ENCODE measurements at regions not wholly inside any gene's neighbourhood (a gene's known extent, or its start where the extent isn't known, plus 50 kb on each side); places are given as distances from the start of the nearest gene placed in this dataset.

DNA sequence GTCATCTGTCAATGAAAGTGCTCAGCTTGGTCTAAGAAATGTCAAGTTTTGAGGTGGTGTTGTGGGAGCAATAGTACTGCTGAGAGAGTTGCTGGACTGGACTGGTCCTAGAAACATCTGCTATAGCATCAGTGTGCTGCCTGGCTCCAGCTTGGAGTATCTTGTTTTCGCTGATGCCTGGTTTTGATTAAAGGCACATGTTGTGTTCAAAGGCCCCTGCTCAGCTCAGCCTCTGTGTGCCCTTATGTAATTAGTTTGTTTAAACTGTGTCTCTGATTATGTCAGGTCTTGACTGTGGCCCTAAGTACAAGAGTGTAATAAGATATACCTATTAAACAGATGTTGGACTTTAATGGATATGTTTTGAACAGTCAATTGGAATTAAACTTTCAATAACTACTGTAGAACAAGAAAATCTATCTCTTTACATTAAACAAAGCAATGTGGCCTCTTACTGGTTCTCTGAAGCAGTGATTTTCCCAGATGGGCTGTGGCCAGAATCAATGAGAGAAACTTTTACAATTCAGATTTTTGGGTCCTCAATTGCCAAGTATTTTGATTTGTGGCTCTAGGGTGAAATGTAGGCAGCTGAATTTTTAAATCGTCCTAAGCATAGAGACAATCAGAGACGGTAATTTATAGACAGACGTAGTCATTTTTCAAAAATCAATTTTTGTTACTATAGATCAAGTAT, 668.2 kb downstream of the DHX35 start:
- Histone ChIP-seq H3K4me2 (ENCODE audit: low read depth, low read length, poor library complexity, severe bottlenecking) (no peak overlapping the region), H3K27ac (ENCODE audit: low read depth, low read length) (no peak overlapping the region), H3K4me3 (ENCODE audit: insufficient read depth, low read length, poor library complexity, severe bottlenecking) (no peak overlapping the region), H3K79me2 (ENCODE audit: insufficient read depth, low read length) (no peaks in the 10 kb centered on the region), H3F3A (ENCODE audit: insufficient read depth) (no peaks in the 10 kb centered on the region), H4K20me1 (ENCODE audit: low read depth, low read length) (no peaks in the 10 kb centered on the region), H2AFZ (ENCODE audit: low read depth, low read length, severe bottlenecking) (no peak overlapping the region), H3K9me2 (replicated peaks; ENCODE audit: insufficient read depth, low read length) (no peaks in the 10 kb centered on the region), H3K9ac (ENCODE audit: low read length) (no peak overlapping the region), H3K9me3 (ENCODE audit: insufficient read depth, low read length) (no peaks in the 10 kb centered on the region), H3K36me3 (ENCODE audit: low read length) (no peaks in the 10 kb centered on the region), H3K27me3 (ENCODE audit: low read length) (no peaks in the 10 kb centered on the region)
- TF ChIP-seq CTCF (IDR thresholded peaks at IDR 0.05; ENCODE audit: insufficient read depth, low read length, poor library complexity, severe bottlenecking) (no peak), EZH2phosphoT487 (conservative IDR thresholded peaks at IDR 0.05; ENCODE audit: low read length) (no peak)

DNA sequence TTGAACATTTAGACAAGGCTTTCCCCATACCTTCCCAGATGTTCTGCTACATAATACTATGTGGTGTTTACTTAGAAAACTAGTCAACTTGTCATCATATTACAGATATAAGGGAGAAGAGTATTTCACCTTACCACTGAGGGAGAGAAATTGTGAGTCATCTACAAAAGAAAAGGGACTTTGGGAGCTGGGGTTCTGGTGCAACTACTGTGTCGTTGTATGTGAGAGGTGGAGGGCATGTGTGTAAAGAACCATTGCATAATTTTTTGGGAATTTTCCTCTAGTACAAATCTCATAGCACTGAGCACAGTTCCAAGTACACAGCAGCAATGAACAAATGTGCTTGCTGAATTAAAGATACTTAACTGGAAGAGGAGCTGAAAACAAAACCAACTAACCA, 665.6 kb downstream of the DHX35 start:
- H3K4me2 ChIP-seq (ENCODE audit: low read depth, low read length, poor library complexity, severe bottlenecking): no peak overlapping the region
- no peak for TF ChIP-seq CTCF (IDR thresholded peaks at IDR 0.05; ENCODE audit: insufficient read depth, low read length, poor library complexity, severe bottlenecking)
- no peak for TF ChIP-seq EZH2phosphoT487 (conservative IDR thresholded peaks at IDR 0.05; ENCODE audit: low read length)
- no peak overlapping the region for H3K27ac ChIP-seq (ENCODE audit: low read depth, low read length)
- no peaks in the 10 kb centered on the region for H3K27me3 ChIP-seq (ENCODE audit: low read length)
- no peak overlapping the region for H3K9ac ChIP-seq (ENCODE audit: low read length)
- H3K9me3 ChIP-seq (ENCODE audit: insufficient read depth, low read length): no peaks in the 10 kb centered on the region
- no peaks in the 10 kb centered on the region for H3K79me2 ChIP-seq (ENCODE audit: insufficient read depth, low read length)
- H3K4me3 ChIP-seq (ENCODE audit: insufficient read depth, low read length, poor library complexity, severe bottlenecking): no peak overlapping the region
- no peak overlapping the region for H2AFZ ChIP-seq (ENCODE audit: low read depth, low read length, severe bottlenecking)
- H4K20me1 ChIP-seq (ENCODE audit: low read depth, low read length): no peaks in the 10 kb centered on the region
- no peaks in the 10 kb centered on the region for H3K36me3 ChIP-seq (ENCODE audit: low read length)
- no peaks in the 10 kb centered on the region for H3K9me2 ChIP-seq (replicated peaks; ENCODE audit: insufficient read depth, low read length)
- no peaks in the 10 kb centered on the region for H3F3A ChIP-seq (ENCODE audit: insufficient read depth)

DNA sequence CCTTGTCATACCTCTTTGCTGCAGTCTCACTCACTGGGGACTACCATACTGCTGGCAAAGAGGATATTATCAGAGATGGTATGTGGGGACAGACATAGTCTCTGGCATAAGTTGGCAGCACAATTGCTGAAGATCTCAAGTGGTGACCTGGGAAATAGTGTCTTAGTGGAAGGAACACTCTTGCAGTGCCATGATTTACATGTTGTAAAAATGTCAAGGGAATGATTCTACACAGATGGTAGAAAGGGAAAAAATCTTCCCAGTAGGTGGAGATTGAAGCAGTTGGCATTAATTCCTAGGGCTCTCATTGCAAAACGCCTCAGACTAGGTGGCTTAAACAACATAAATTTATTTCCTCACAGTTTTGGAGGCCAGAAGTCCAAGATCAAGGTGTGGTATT, 662.2 kb downstream of the DHX35 start:
- no peaks in the 10 kb centered on the region for H3K9me3 ChIP-seq (ENCODE audit: insufficient read depth, low read length)
- no peaks in the 10 kb centered on the region for H3K36me3 ChIP-seq (ENCODE audit: low read length)
- TF ChIP-seq CTCF (IDR thresholded peaks at IDR 0.05; ENCODE audit: insufficient read depth, low read length, poor library complexity, severe bottlenecking) (no peak), EZH2phosphoT487 (conservative IDR thresholded peaks at IDR 0.05; ENCODE audit: low read length) (no peak)
- no peaks in the 10 kb centered on the region for H3F3A ChIP-seq (ENCODE audit: insufficient read depth)
- no peak overlapping the region for H3K9ac ChIP-seq (ENCODE audit: low read length)
- H4K20me1 ChIP-seq (ENCODE audit: low read depth, low read length): no peaks in the 10 kb centered on the region
- no peak overlapping the region for H3K27ac ChIP-seq (ENCODE audit: low read depth, low read length)
- no peak overlapping the region for H3K4me2 ChIP-seq (ENCODE audit: low read depth, low read length, poor library complexity, severe bottlenecking)
- H3K79me2 ChIP-seq (ENCODE audit: insufficient read depth, low read length): no peaks in the 10 kb centered on the region
- H3K4me3 ChIP-seq (ENCODE audit: insufficient read depth, low read length, poor library complexity, severe bottlenecking): no peak overlapping the region
- no peaks in the 10 kb centered on the region for H3K9me2 ChIP-seq (replicated peaks; ENCODE audit: insufficient read depth, low read length)
- H3K27me3 ChIP-seq (ENCODE audit: low read length): no peaks in the 10 kb centered on the region
- no peak overlapping the region for H2AFZ ChIP-seq (ENCODE audit: low read depth, low read length, severe bottlenecking)

Measured in SU-DHL-6 (cell line).